ENCODE measurements at regions not wholly inside any gene's neighbourhood (a gene's known extent, or its start where the extent isn't known, plus 50 kb on each side); places are given as distances from the start of the nearest gene placed in this dataset.

- DNase-seq = no peak
These were observed 411.6 kb upstream of the CCDC196 start for GRCh38 chr14:66074537-66074936.

- no peak for DNase-seq
These were observed 410.0 kb upstream of the CCDC196 start for GRCh38 chr14:66076176-66076575.

- no peak for DNase-seq
These were observed 408.2 kb upstream of the CCDC196 start for GRCh38 chr14:66078006-66078405.

GRCh38 chr14:66081594-66082376, 404.4 kb upstream of the CCDC196 start:
- DNase-seq = no peak

GRCh38 chr14:66085224-66085623, 400.9 kb upstream of the CCDC196 start:
- DNase-seq = no peak

- no peak for DNase-seq
These were observed 400.5 kb upstream of the CCDC196 start for GRCh38 chr14:66085665-66086064.

- DNase-seq = no peak
These were observed 398.9 kb upstream of the CCDC196 start for GRCh38 chr14:66087231-66087630.

- DNase-seq = no peak
These were observed 397.5 kb upstream of the CCDC196 start for GRCh38 chr14:66088656-66089055.

- no peak for DNase-seq
These were observed 394.0 kb upstream of the CCDC196 start for GRCh38 chr14:66092206-66092605.

GRCh38 chr14:66092748-66093147, 393.4 kb upstream of the CCDC196 start:
- DNase-seq = no peak

GRCh38 chr14:66094001-66094727, 392.0 kb upstream of the CCDC196 start:
- DNase-seq = no peak

GRCh38 chr14:66099451-66099850, 386.7 kb upstream of the CCDC196 start:
- DNase-seq = no peak

- DNase-seq = no peak
These were observed 386.2 kb upstream of the CCDC196 start for GRCh38 chr14:66099931-66100330.

- DNase-seq = no peak
These were observed 384.5 kb upstream of the CCDC196 start for GRCh38 chr14:66101662-66102061.

GRCh38 chr14:66104486-66104885, 381.7 kb upstream of the CCDC196 start:
- no peak for DNase-seq

- no peak for DNase-seq
These were observed 380.4 kb upstream of the CCDC196 start for GRCh38 chr14:66105815-66106214.

- no peak for DNase-seq
These were observed 376.7 kb upstream of the CCDC196 start for GRCh38 chr14:66109426-66109825.

- no peak for DNase-seq
These were observed 374.3 kb upstream of the CCDC196 start for GRCh38 chr14:66111891-66112290.

- no peak for DNase-seq
These were observed 372.1 kb upstream of the CCDC196 start for GRCh38 chr14:66114071-66114470.

- no peak for DNase-seq
These were observed 370.2 kb upstream of the CCDC196 start for GRCh38 chr14:66115740-66116502.

- no peak for DNase-seq
These were observed 369.4 kb upstream of the CCDC196 start for GRCh38 chr14:66116732-66117131.

- no peak for DNase-seq
These were observed 368.6 kb upstream of the CCDC196 start for GRCh38 chr14:66117600-66117999.

GRCh38 chr14:66119606-66120231, 366.5 kb upstream of the CCDC196 start:
- no peak for DNase-seq
